SJSA1 (cell line): ENCODE measurements at regions not wholly inside any gene's neighbourhood (a gene's known extent, or its start where the extent isn't known, plus 50 kb on each side); places are given as distances from the start of the nearest gene placed in this dataset.

Experiments
- DNase-seq, 2 experiments: peaks; one replicate each; pipeline ENCODE4 v3.0.0-alpha.2; 2015 to 2020; ENCODE audit warnings: low spot score in 2 of 2, low read depth in 1 of 2
- H3K27ac ChIP-seq: fragments of 250-450 bp; sonication (Bioruptor Pico); 2 replicates; pipeline ENCODE4 v1.5.1; 2020; ENCODE audit warnings: mild to moderate bottlenecking, moderate library complexity
- H3K27me3 ChIP-seq: fragments of 250-450 bp; sonication (Bioruptor Pico); replicated peaks from 2 replicates; pipeline ENCODE4 v1.5.1; 2020; ENCODE audit warnings: mild to moderate bottlenecking, moderate library complexity
- H3K36me3 ChIP-seq: fragments of 250-450 bp; sonication (Bioruptor Pico); 2 replicates; pipeline ENCODE4 v1.5.1; 2020; ENCODE audit warnings: mild to moderate bottlenecking
- H3K4me1 ChIP-seq: fragments of 250-450 bp; sonication (Bioruptor Pico); replicated peaks from 2 replicates; pipeline ENCODE4 v1.6.1; 2021; ENCODE audit warnings: mild to moderate bottlenecking
- H3K4me3 ChIP-seq: fragments of 250-450 bp; sonication (Bioruptor Pico); 2 replicates; pipeline ENCODE4 v1.5.1; 2020; ENCODE audit warnings: mild to moderate bottlenecking
- H3K9me3 ChIP-seq: fragments of 250-450 bp; sonication (Bioruptor Pico); replicated peaks from 2 replicates; pipeline ENCODE4 v1.5.1; 2020; ENCODE audit warnings: mild to moderate bottlenecking

- Histone ChIP-seq H3K4me1 (peaks cover 48% of the 10 kb centered on the region), H3K9me3 (no peaks in the 10 kb centered on the region), H3K27me3 (no peaks in the 10 kb centered on the region), H3K27ac (no peak overlapping the region), H3K4me3 (no peak overlapping the region), H3K36me3 (peaks cover 27% of the 10 kb centered on the region)
- no peak for DNase-seq
These were observed 238.3 kb downstream of the SEC14L1 start for GRCh38 chr17:77379065-77379428.

- no peak for DNase-seq
- H3K4me3 ChIP-seq, result no peak overlapping the region
- peaks cover 30% of the 10 kb centered on the region for H3K36me3 ChIP-seq
- H3K27me3 ChIP-seq, result no peaks in the 10 kb centered on the region
- H3K27ac ChIP-seq, result no peak overlapping the region
- H3K4me1 ChIP-seq, result peaks cover 41% of the 10 kb centered on the region
- H3K9me3 ChIP-seq, result no peaks in the 10 kb centered on the region
These were observed 239.1 kb downstream of the SEC14L1 start for GRCh38 chr17:77379832-77380231.

GRCh38 chr17:77380395-77381184 lies 239.8 kb downstream of the SEC14L1 start:
- Histone ChIP-seq H3K9me3 (no peaks in the 10 kb centered on the region), H3K4me1 (peaks cover 41% of the 10 kb centered on the region)

GRCh38 chr17:77381185-77381700 lies 240.5 kb downstream of the SEC14L1 start:
- Histone ChIP-seq H3K36me3 (peaks cover 39% of the 10 kb centered on the region), H3K9me3 (no peaks in the 10 kb centered on the region), H3K27me3 (no peaks in the 10 kb centered on the region), H3K27ac (no peak overlapping the region), H3K4me3 (no peak overlapping the region), H3K4me1 (peaks cover 44% of the 10 kb centered on the region)
- DNase-seq, result no peak

More at GRCh38 chr17:77380395-77381184, 239.8 kb downstream of the SEC14L1 start:
- Histone ChIP-seq H3K27me3 (no peaks in the 10 kb centered on the region), H3K27ac (no peak overlapping the region), H3K36me3 (peaks cover 35% of the 10 kb centered on the region), H3K4me3 (no peak overlapping the region)
- no peak for DNase-seq

- DNase-seq, result no peak
- Histone ChIP-seq H3K27ac (no peak overlapping the region), H3K9me3 (no peaks in the 10 kb centered on the region), H3K4me1 (peaks cover 49% of the 10 kb centered on the region), H3K27me3 (no peaks in the 10 kb centered on the region), H3K4me3 (no peak overlapping the region), H3K36me3 (peaks cover 40% of the 10 kb centered on the region)
These were observed 241.0 kb downstream of the SEC14L1 start for GRCh38 chr17:77381731-77382130.

GRCh38 chr17:77382356-77382911 lies 241.7 kb downstream of the SEC14L1 start:
- no peaks in the 10 kb centered on the region for H3K27me3 ChIP-seq
- no peak overlapping the region for H3K4me3 ChIP-seq
- no peaks in the 10 kb centered on the region for H3K9me3 ChIP-seq
- DNase-seq, result no peak
- no peak overlapping the region for H3K27ac ChIP-seq
- peaks cover 50% of the 10 kb centered on the region for H3K4me1 ChIP-seq
- H3K36me3 ChIP-seq, result peaks cover 45% of the 10 kb centered on the region

GRCh38 chr17:77382966-77383612 lies 242.3 kb downstream of the SEC14L1 start:
- H3K4me1 ChIP-seq, result peaks cover 50% of the 10 kb centered on the region
- H3K36me3 ChIP-seq, result peaks cover 46% of the 10 kb centered on the region
- H3K4me3 ChIP-seq, result no peak overlapping the region
- DNase-seq, result no peak
- no peak overlapping the region for H3K27ac ChIP-seq
- no peaks in the 10 kb centered on the region for H3K9me3 ChIP-seq
- H3K27me3 ChIP-seq, result no peaks in the 10 kb centered on the region

- no peak for DNase-seq
- H3K36me3 ChIP-seq, result peaks cover 46% of the 10 kb centered on the region
- H3K4me3 ChIP-seq, result no peak overlapping the region
- peaks cover 55% of the 10 kb centered on the region for H3K4me1 ChIP-seq
- H3K9me3 ChIP-seq, result no peaks in the 10 kb centered on the region
- H3K27me3 ChIP-seq, result no peaks in the 10 kb centered on the region
- H3K27ac ChIP-seq, result no peak overlapping the region
These were observed 243.1 kb downstream of the SEC14L1 start for GRCh38 chr17:77383613-77384608.

GRCh38 chr17:77385750-77386501 lies 245.2 kb downstream of the SEC14L1 start:
- H3K9me3 ChIP-seq, result no peaks in the 10 kb centered on the region
- peaks cover 48% of the 10 kb centered on the region for H3K36me3 ChIP-seq
- peaks cover 62% of the 10 kb centered on the region for H3K4me1 ChIP-seq
- no peak overlapping the region for H3K4me3 ChIP-seq
- DNase-seq, result no peak
- no peak overlapping the region for H3K27ac ChIP-seq
- H3K27me3 ChIP-seq, result no peaks in the 10 kb centered on the region

- Histone ChIP-seq H3K4me1 (peaks cover 62% of the 10 kb centered on the region), H3K4me3 (no peak overlapping the region), H3K36me3 (peaks cover 51% of the 10 kb centered on the region), H3K27ac (no peak overlapping the region), H3K9me3 (no peaks in the 10 kb centered on the region), H3K27me3 (no peaks in the 10 kb centered on the region)
- DNase-seq, result no peak
These were observed 245.9 kb downstream of the SEC14L1 start for GRCh38 chr17:77386502-77387192.

GRCh38 chr17:77387891-77388290 lies 247.1 kb downstream of the SEC14L1 start:
- no peaks in the 10 kb centered on the region for H3K27me3 ChIP-seq
- peaks cover 49% of the 10 kb centered on the region for H3K36me3 ChIP-seq
- peaks cover 66% of the 10 kb centered on the region for H3K4me1 ChIP-seq
- DNase-seq, result no peak
- no peak overlapping the region for H3K4me3 ChIP-seq
- no peaks in the 10 kb centered on the region for H3K9me3 ChIP-seq
- H3K27ac ChIP-seq, result no peak overlapping the region
